GM12874 (cell line): ENCODE measurements at regions not wholly inside any gene's neighbourhood (a gene's known extent, or its start where the extent isn't known, plus 50 kb on each side); places are given as distances from the start of the nearest gene placed in this dataset.

Experiments used
- TF ChIP-seq, protein P1 (sequence below): IDR thresholded peaks from 2 replicates; pipeline ENCODE4 v1.5.1; 2011; ENCODE audit warnings: low read depth, mild to moderate bottlenecking, control low read depth, low read length, moderate library complexity; ENCODE audit not compliant: insufficient read depth

DNA sequence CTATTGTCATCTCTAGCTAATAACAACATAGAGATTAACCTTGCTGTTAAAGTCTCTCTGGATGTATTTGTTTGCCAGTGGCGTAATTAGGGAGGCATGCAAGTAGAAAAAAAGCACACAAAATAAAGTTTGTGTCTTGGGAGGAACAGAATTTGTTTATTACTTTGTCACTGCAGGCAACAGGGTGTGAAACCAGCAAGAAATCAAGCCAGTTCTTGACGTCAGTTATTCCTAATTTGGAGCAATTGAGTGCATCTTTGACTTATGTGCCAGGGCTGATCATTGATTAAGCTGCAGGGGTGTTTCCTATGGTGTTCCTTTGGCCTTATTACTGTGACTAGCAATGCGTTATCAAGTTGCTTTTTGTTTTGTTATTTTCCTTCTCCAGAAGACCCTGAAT lies 751.0 kb downstream of the KCNA4 start:
- TF ChIP-seq, protein P1, sequence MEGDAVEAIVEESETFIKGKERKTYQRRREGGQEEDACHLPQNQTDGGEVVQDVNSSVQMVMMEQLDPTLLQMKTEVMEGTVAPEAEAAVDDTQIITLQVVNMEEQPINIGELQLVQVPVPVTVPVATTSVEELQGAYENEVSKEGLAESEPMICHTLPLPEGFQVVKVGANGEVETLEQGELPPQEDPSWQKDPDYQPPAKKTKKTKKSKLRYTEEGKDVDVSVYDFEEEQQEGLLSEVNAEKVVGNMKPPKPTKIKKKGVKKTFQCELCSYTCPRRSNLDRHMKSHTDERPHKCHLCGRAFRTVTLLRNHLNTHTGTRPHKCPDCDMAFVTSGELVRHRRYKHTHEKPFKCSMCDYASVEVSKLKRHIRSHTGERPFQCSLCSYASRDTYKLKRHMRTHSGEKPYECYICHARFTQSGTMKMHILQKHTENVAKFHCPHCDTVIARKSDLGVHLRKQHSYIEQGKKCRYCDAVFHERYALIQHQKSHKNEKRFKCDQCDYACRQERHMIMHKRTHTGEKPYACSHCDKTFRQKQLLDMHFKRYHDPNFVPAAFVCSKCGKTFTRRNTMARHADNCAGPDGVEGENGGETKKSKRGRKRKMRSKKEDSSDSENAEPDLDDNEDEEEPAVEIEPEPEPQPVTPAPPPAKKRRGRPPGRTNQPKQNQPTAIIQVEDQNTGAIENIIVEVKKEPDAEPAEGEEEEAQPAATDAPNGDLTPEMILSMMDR: no peak

- TF ChIP-seq, protein P1: no peak
These were observed 751.4 kb downstream of the KCNA4 start for GRCh38 chr11:29265381-29265780.

DNA sequence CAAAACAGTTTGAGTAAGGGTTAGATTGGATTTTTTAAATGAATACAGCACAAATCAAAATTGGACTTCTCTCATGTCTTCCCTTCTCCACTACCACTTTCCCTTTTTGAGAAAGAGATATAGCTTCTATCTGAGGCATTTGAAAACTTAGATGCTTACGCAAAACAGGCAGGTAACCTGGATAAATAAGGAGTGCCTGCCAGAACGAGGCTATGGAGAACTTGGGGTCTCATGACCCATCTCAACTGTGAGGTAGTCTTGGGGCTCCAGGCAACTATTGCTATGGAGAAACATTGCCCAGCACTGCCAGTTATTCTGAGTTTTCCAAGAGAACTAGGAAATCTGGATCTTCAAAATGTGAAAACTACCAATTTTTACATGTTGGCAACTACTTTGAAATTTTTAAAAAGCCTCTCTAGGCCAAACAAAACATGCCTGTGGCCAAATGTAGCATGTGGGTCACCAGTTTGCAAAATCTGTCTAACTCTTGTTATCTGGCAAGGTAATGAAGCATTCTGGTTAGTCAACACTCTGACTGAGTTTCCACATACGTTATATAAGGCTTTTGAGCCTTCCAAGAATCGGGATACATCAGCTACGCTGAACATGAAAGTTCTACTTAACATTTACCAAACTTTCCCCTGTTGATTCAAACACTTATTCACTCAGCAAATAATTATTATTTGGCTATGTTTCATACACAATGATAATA lies 752.7 kb downstream of the KCNA4 start:
- TF ChIP-seq, protein P1: no peak

DNA sequence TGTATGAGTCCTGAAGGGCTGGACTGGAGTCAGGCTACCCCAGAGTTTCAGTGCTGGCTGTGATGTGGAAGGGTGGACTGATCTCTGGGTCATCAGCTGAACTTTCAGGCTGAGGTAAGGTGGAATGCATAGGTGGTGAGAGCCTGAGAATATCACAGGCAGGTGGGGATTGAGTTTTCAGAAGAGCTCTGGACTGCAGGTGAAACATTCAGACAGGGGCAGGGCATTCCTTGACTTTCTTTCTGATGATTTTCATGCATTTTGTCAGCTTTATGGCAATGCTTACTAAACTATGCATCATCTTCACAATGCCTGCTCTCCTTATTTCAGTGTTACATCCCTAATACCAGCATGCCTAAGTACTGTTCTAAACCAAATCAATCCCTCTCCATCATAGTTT lies 755.0 kb downstream of the KCNA4 start:
- TF ChIP-seq, protein P1: no peak

DNA sequence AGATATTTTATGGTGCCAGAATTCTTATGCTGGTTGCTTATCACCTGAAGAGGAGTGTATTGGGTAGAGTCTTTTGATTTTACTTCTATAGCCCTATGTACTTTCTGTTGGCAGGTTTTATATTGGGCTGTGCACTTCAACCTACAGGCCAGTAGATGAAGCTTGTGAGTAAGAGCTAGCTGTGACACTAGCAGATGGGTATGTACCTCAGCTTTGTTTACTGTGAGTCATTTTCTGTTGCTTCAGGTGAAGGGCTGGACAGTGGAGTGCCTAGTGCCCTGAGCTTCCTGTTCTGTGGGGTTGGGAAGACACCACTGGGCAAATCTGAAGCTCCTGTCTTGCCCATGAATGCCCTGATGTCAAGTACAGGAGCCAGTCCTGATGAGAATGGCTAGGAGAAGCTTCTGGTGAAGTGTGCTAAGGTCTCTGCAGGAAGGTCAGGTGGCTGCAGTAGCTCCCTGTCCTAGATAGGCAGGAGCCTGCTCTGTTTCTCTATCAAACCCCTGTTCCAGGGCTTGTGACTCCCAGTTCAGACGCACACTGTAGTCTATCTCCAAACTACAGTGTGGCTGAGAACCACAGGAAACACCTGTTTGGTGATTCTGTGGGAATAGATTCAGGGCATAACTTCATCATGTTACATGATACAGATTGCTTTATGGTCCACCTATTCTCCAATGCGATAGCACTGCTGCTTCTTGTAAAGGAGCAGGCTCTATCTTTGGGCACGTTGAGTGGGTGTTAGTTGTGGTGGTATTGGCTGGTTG lies 755.7 kb downstream of the KCNA4 start:
- TF ChIP-seq, protein P1: no peak

- TF ChIP-seq, protein P1: no peak
These were observed 758.4 kb downstream of the KCNA4 start for GRCh38 chr11:29258411-29258810.

DNA sequence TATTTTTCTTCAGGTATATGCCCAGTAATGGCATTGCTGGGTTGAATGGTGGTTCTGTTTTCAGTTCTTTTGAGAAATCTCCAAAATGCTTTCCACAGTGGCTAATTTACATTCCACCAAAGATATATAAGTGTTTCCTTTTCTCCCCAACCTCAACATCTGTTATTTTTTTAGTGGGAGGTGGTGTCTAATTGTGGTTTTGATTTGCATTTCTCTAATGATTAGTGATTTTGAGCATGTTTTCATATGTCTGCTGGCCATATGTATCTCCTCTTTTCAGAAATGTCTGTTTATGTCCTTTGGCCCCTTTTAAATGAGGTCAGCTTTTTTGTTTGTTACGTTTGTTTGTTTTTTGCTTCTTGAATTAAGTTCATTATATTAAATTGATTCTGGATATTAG lies 760.2 kb downstream of the KCNA4 start:
- TF ChIP-seq, protein P1: no peak
